ENCODE measurements at regions not wholly inside any gene's neighbourhood (a gene's known extent, or its start where the extent isn't known, plus 50 kb on each side); places are given as distances from the start of the nearest gene placed in this dataset.

DNA sequence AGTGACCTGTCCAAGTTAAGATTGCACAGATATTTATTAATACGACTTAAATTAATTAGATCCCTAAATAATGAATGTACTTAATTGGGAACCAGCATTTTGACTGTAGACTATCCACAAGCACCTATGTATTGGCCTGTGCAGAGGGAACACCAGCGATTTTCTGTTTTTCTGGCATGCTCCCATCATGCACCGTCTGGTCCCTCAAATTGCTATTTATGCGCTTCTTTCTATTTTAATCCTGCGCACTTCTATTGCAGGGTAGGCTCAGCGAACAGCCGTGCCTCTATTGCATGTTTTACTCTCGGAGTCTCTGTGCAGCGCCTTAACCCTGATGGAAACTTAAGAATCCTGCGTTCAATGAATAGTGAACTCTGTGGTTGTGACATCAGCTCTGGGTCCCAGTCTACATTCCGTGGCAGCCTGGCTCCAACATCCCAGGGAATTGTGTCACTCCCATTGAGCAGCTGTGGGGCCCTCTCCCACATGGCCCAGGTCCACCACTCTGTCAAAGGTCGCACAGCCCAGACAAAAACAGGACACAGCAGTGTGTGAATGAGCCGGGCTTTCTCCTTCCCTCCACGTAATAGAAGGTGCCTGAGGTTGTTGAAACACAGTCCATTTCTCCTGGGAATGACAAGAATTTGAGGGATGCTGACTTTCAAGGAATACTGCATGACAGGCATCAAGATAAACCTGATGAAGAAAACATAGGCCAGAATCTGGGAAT is 239.7 kb upstream of the KLF6 start (continued):
- no peak for TF ChIP-seq TBP (optimal IDR thresholded peaks at IDR 0.05; ENCODE audit: low read depth, low read length)
- TF ChIP-seq NFIX (CRISPR knock-in tag; IDR thresholded peaks at IDR 0.05; ENCODE audit: low read depth): no peak
- TF ChIP-seq, protein P1, sequence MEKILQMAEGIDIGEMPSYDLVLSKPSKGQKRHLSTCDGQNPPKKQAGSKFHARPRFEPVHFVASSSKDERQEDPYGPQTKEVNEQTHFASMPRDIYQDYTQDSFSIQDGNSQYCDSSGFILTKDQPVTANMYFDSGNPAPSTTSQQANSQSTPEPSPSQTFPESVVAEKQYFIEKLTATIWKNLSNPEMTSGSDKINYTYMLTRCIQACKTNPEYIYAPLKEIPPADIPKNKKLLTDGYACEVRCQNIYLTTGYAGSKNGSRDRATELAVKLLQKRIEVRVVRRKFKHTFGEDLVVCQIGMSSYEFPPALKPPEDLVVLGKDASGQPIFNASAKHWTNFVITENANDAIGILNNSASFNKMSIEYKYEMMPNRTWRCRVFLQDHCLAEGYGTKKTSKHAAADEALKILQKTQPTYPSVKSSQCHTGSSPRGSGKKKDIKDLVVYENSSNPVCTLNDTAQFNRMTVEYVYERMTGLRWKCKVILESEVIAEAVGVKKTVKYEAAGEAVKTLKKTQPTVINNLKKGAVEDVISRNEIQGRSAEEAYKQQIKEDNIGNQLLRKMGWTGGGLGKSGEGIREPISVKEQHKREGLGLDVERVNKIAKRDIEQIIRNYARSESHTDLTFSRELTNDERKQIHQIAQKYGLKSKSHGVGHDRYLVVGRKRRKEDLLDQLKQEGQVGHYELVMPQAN (IDR thresholded peaks at IDR 0.05; ENCODE audit: borderline replicate concordance): no peak
- no peak for TF ChIP-seq STAT6 (CRISPR knock-in tag; IDR thresholded peaks at IDR 0.05)
- TF ChIP-seq ZNF282 (CRISPR knock-in tag; IDR thresholded peaks at IDR 0.05): no peak
- TF ChIP-seq CCNT2 (IDR thresholded peaks at IDR 0.05; ENCODE audit: borderline replicate concordance, extremely low read depth, insufficient read length, low read depth, low read length): no peak
- TF ChIP-seq FOSL1 (tag; conservative IDR thresholded peaks at IDR 0.05): no peak
- no peak for TF ChIP-seq MGA (IDR thresholded peaks at IDR 0.05)
- no peak for TF ChIP-seq TARDBP (IDR thresholded peaks at IDR 0.05)

Data from K562 (cell line).